Brain pericyte (primary cell): ENCODE measurements at regions not wholly inside any gene's neighbourhood (a gene's known extent, or its start where the extent isn't known, plus 50 kb on each side); places are given as distances from the start of the nearest gene placed in this dataset.

ENCODE experiments used
- DNase-seq: peaks from one replicate; pipeline ENCODE4 v3.0.0-alpha.2; 2012; ENCODE audit warnings: low read depth, low spot score

GRCh38 chr3:6567241-6567640, 293.7 kb upstream of the GRM7 start:
- no peak for DNase-seq

GRCh38 chr3:6568999-6569493, 291.9 kb upstream of the GRM7 start:
- DNase-seq = no peak

GRCh38 chr3:6571448-6571847, 289.5 kb upstream of the GRM7 start:
- no peak for DNase-seq

GRCh38 chr3:6577584-6577983, 283.3 kb upstream of the GRM7 start:
- no peak for DNase-seq

- no peak for DNase-seq
Measured at GRCh38 chr3:6578526-6578925, 282.4 kb upstream of the GRM7 start.

- no peak for DNase-seq
Measured at GRCh38 chr3:6580808-6581207, 280.1 kb upstream of the GRM7 start.

- no peak for DNase-seq
Measured at GRCh38 chr3:6585360-6585759, 275.6 kb upstream of the GRM7 start.

GRCh38 chr3:6600237-6600636, 260.7 kb upstream of the GRM7 start:
- no peak for DNase-seq

- DNase-seq = no peak
Measured at GRCh38 chr3:6601374-6601773, 259.5 kb upstream of the GRM7 start.

GRCh38 chr3:6602329-6602728, 258.6 kb upstream of the GRM7 start:
- DNase-seq = no peak

GRCh38 chr3:6605227-6605626, 255.7 kb upstream of the GRM7 start:
- DNase-seq = no peak

GRCh38 chr3:6608843-6609242, 252.1 kb upstream of the GRM7 start:
- no peak for DNase-seq

GRCh38 chr3:6612034-6612616, 248.8 kb upstream of the GRM7 start:
- no peak for DNase-seq

- DNase-seq = no peak
Measured at GRCh38 chr3:6622260-6622659, 238.7 kb upstream of the GRM7 start.

- no peak for DNase-seq
Measured at GRCh38 chr3:6622712-6623111, 238.2 kb upstream of the GRM7 start.

- no peak for DNase-seq
Measured at GRCh38 chr3:6631376-6631775, 229.5 kb upstream of the GRM7 start.

- no peak for DNase-seq
Measured at GRCh38 chr3:6640907-6641306, 220.0 kb upstream of the GRM7 start.

GRCh38 chr3:6644070-6644929, 216.6 kb upstream of the GRM7 start:
- DNase-seq = no peak

GRCh38 chr3:6654670-6655069, 206.2 kb upstream of the GRM7 start:
- DNase-seq = no peak

GRCh38 chr3:6655275-6655674, 205.6 kb upstream of the GRM7 start:
- no peak for DNase-seq

- DNase-seq = no peak
Measured at GRCh38 chr3:6657591-6657990, 203.3 kb upstream of the GRM7 start.

GRCh38 chr3:6667354-6667753, 193.6 kb upstream of the GRM7 start:
- no peak for DNase-seq

- no peak for DNase-seq
Measured at GRCh38 chr3:6671363-6671762, 189.6 kb upstream of the GRM7 start.
